ENCODE measurements at regions not wholly inside any gene's neighbourhood (a gene's known extent, or its start where the extent isn't known, plus 50 kb on each side); places are given as distances from the start of the nearest gene placed in this dataset.
A peak's percentile ranks its signal among the peaks of the same experiment; 100 is the strongest.

GRCh38 chr12:24099576-24099975, 150.1 kb upstream of the SOX5 start:
- ATAC-seq (no peak), FAIRE-seq (no peak), DNase-seq (ENCODE audit: low read depth in 1 of 2, low spot score in 1 of 2) (no peak)
- TF ChIP-seq CTCF (IDR thresholded peaks at IDR 0.05) (no peak), POLR2AphosphoS2 (conservative IDR thresholded peaks at IDR 0.05; ENCODE audit: low read length) (no peak), POLR2A (IDR thresholded peaks at IDR 0.05; ENCODE audit: low read length) (no peak), EHMT2 (IDR thresholded peaks at IDR 0.05; ENCODE audit: low read depth) (no peak), BHLHE40 (IDR thresholded peaks at IDR 0.05; ENCODE audit: low read depth, low read length) (no peak), HEYL (CRISPR knock-in tag; IDR thresholded peaks at IDR 0.05) (no peak), HOXB5 (CRISPR knock-in tag; IDR thresholded peaks at IDR 0.05) (no peak), PBX3 (IDR thresholded peaks at IDR 0.05) (no peak), JUN (IDR thresholded peaks at IDR 0.05) (no peak), MAX (IDR thresholded peaks at IDR 0.05) (no peak), KDM1A (IDR thresholded peaks at IDR 0.05; ENCODE audit: low read depth) (no peak), HOXA7 (CRISPR knock-in tag; IDR thresholded peaks at IDR 0.05) (no peak), EHF (CRISPR knock-in tag; IDR thresholded peaks at IDR 0.05) (no peak), PHF8 (IDR thresholded peaks at IDR 0.05; ENCODE audit: borderline replicate concordance, low read depth) (no peak), JUNB (IDR thresholded peaks at IDR 0.05) (no peak), NR3C1 (IDR thresholded peaks at IDR 0.05) (no peak)
- no peaks in the 10 kb centered on the region for H3K9me3 ChIP-seq
- no peak overlapping the region for H3K4me2 ChIP-seq
- H3K4me3 ChIP-seq: no peak overlapping the region
- no peak overlapping the region for H3K27ac ChIP-seq
- 0% methylated on average over 1 of the region's 1 CpG for WGBS (ENCODE audit: missing lambda C conversion rate)
- POLR2A ChIA-PET: no interaction called here
- no peaks in the 10 kb centered on the region for H3K4me1 ChIP-seq
- CTCF ChIA-PET: interaction anchor here (0.6 kb wide), 1 partner anchor 29 kb away, joined by 3 read pairs; no protein-coding TSS in a partner anchor

- peak; percentile 84 for TF ChIP-seq ZC3H11A (IDR thresholded peaks at IDR 0.05)
- TF ChIP-seq CHD4 (IDR thresholded peaks at IDR 0.05; ENCODE audit: borderline replicate concordance): no peak
- TF ChIP-seq FOXS1 (CRISPR knock-in tag; IDR thresholded peaks at IDR 0.05): no peak
- TF ChIP-seq RARB (CRISPR knock-in tag; IDR thresholded peaks at IDR 0.05): no peak
- TF ChIP-seq E2F6 (IDR thresholded peaks at IDR 0.05; ENCODE audit: borderline replicate concordance, low read depth): no peak
- no peak for TF ChIP-seq CBX8 (IDR thresholded peaks at IDR 0.05)
- POLR2A ChIA-PET: no interaction called here
- Histone ChIP-seq H3K4me1 (no peaks in the 10 kb centered on the region), H3K9me3 (no peaks in the 10 kb centered on the region), H3K4me2 (no peak overlapping the region), H3K4me3 (no peak overlapping the region), H3K27ac (no peak overlapping the region)
- DNase-seq (ENCODE audit: low read depth in 1 of 2, low spot score in 1 of 2) (no peak), FAIRE-seq (no peak), ATAC-seq (no peak)
- CTCF ChIA-PET: no interaction called here
- WGBS (ENCODE audit: missing lambda C conversion rate): 2% methylated on average over 1 of the region's 1 CpG
Measured at GRCh38 chr12:24095245-24095644, 145.8 kb upstream of the SOX5 start.

- ChIA-PET CTCF (no interaction called here), POLR2A (no interaction called here)
- Histone ChIP-seq H3K9me3 (no peaks in the 10 kb centered on the region), H3K4me3 (no peak overlapping the region), H3K4me2 (no peak overlapping the region), H3K4me1 (no peaks in the 10 kb centered on the region), H3K27ac (no peak overlapping the region)
- WGBS (ENCODE audit: missing lambda C conversion rate): 1% methylated on average over 2 of the region's 2 CpGs
- no peak for DNase-seq (ENCODE audit: low read depth in 1 of 2, low spot score in 1 of 2)
- FAIRE-seq: no peak
- TF ChIP-seq SREBF2 (IDR thresholded peaks at IDR 0.05) (no peak), JUNB (IDR thresholded peaks at IDR 0.05) (no peak), BCL3 (IDR thresholded peaks at IDR 0.05) (no peak)
- ATAC-seq: no peak
Measured at GRCh38 chr12:24089510-24089890, 140.0 kb upstream of the SOX5 start.
